Upper lobe of left lung (tissue), 6 donors: ENCODE measurements at regions not wholly inside any gene's neighbourhood (a gene's known extent, or its start where the extent isn't known, plus 50 kb on each side); places are given as distances from the start of the nearest gene placed in this dataset.
"Not testable (repeated sequence)": the region's sequence is repeated elsewhere in the genome, so short reads cannot be mapped to it uniquely, and the experiment has no call there.

Experiments used
- ATAC-seq, 2 donors: fragments of 200-7000 bp; cut with Tn5 transposase; one replicate each; pipeline ENCODE4 v1.9.1; 2022; ENCODE audit warnings: mild to moderate bottlenecking in 2 of 2, moderate library complexity in 2 of 2; ENCODE audit not compliant: low FRiP score in 2 of 2
- DNase-seq, 2 donors: peaks; one replicate each; pipeline ENCODE4 v3.0.0-alpha.2; 2019 to 2020
- H3K27ac ChIP-seq, 4 donors: fragments of 200-600 bp; sonication (generic); one replicate each; pipeline ENCODE4 v1.5.1; 2016 to 2019
- H3K27me3 ChIP-seq, 4 donors: fragments of 200-600 bp; sonication (generic); one replicate each; pipeline ENCODE4 v1.5.1; 2017 to 2019
- H3K36me3 ChIP-seq, 4 donors: fragments of 200-600 bp; sonication (generic); one replicate each; pipeline ENCODE4 v1.5.1; 2016 to 2019
- H3K4me1 ChIP-seq, 4 donors: fragments of 200-600 bp; sonication (generic); one replicate each; pipeline ENCODE4 v1.5.1; 2018 to 2019
- H3K4me3 ChIP-seq, 4 donors: fragments of 200-600 bp; sonication (generic); one replicate each; pipeline ENCODE4 v1.5.1; 2017 to 2019; ENCODE audit warnings: mild to moderate bottlenecking in 2 of 4, moderate library complexity in 1 of 4
- H3K9me3 ChIP-seq, 4 donors: fragments of 200-600 bp; sonication (generic); one replicate each; pipeline ENCODE4 v1.5.1; 2018 to 2019
- CTCF ChIP-seq, 6 experiments: fragments of 450-650 bp in 4 of 6; fragments of 200-600 bp in 2 of 6; sonication (generic) in 2 of 6; IDR thresholded peaks; one replicate each; pipeline ENCODE4 v1.5.1; 2016 to 2019; ENCODE audit warnings: antibody characterized with exemption in 6 of 6
- EP300 ChIP-seq, 4 donors: sonication (generic); formaldehyde crosslinking; IDR thresholded peaks; one replicate each; pipeline ENCODE4 v1.5.1; 2017; ENCODE audit warnings: antibody characterized with exemption in 4 of 4, control low read depth in 2 of 4
- POLR2A ChIP-seq, 4 donors: fragments of 450-650 bp; IDR thresholded peaks; one replicate each; pipeline ENCODE4 v1.5.1; 2016 to 2017; ENCODE audit warnings: antibody characterized with exemption in 4 of 4, mild to moderate bottlenecking in 2 of 4
- POLR2AphosphoS5 ChIP-seq, 2 donors: sonication (generic); formaldehyde crosslinking; IDR thresholded peaks; one replicate each; pipeline ENCODE4 v1.5.1; 2017; ENCODE audit warnings: antibody characterized with exemption in 2 of 2
- WGBS, 2 donors: methylation state at CpG; one replicate each; pipeline ENCODE4 v1.1.5; 2017 to 2018; 5-methylcytosine and 5-hydroxymethylcytosine counted together
- donor health status: DM: no; HTN: no; CAD: no; lungs with moderate emphysema.
- donor health status: DM: no; HTN: yes; CAD: no; lungs with severe emphysema.

GRCh38 chr17:74135391-74136167 lies 67.9 kb upstream of the RPL38 start:
- no peak overlapping the region for H3K4me3 ChIP-seq
- H3K27ac ChIP-seq, result no peak overlapping the region
- DNase-seq (no peak), ATAC-seq (no peak)
- no peaks in the 10 kb centered on the region for H3K9me3 ChIP-seq
- 70 to 74% methylated on average over 8 to 9 of the region's 9 CpGs for WGBS, 2 donors
- H3K36me3 ChIP-seq, result no peaks in the 10 kb centered on the region
- TF ChIP-seq POLR2A (IDR thresholded peaks at IDR 0.05), result no peak
- TF ChIP-seq CTCF (IDR thresholded peaks at IDR 0.05), result no peak
- no peak for TF ChIP-seq POLR2AphosphoS5 (IDR thresholded peaks at IDR 0.05)
- no peak for TF ChIP-seq EP300 (IDR thresholded peaks at IDR 0.05)
- no peaks in the 10 kb centered on the region for H3K4me1 ChIP-seq
- no peaks in the 10 kb centered on the region for H3K27me3 ChIP-seq

- TF ChIP-seq CTCF (IDR thresholded peaks at IDR 0.05) (no peak), POLR2AphosphoS5 (IDR thresholded peaks at IDR 0.05) (no peak)
- no peaks in the 10 kb centered on the region for H3K27me3 ChIP-seq
- DNase-seq (no peak), ATAC-seq (no peak)
- H3K4me1 ChIP-seq, result no peaks in the 10 kb centered on the region
- H3K4me3 ChIP-seq, result no peak overlapping the region
- H3K36me3 ChIP-seq, result no peaks in the 10 kb centered on the region
- H3K9me3 ChIP-seq, result peaks cover 3 to 14% (median 10%) of the 10 kb centered on the region in 4 donors
- H3K27ac ChIP-seq, result no peak overlapping the region
- 47 to 50% methylated on average over 3 of the region's 3 CpGs for WGBS, 2 donors
Measured at GRCh38 chr17:74137416-74137815, 66.1 kb upstream of the RPL38 start.

GRCh38 chr17:74139120-74139519 lies 64.4 kb upstream of the RPL38 start:
- H3K4me1 ChIP-seq, result no peaks in the 10 kb centered on the region
- ATAC-seq (no peak), DNase-seq (no peak)
- no peak overlapping the region for H3K27ac ChIP-seq
- no peaks in the 10 kb centered on the region for H3K27me3 ChIP-seq
- TF ChIP-seq EP300 (IDR thresholded peaks at IDR 0.05) (no peak), POLR2A (IDR thresholded peaks at IDR 0.05) (no peak), POLR2AphosphoS5 (IDR thresholded peaks at IDR 0.05) (no peak), CTCF (IDR thresholded peaks at IDR 0.05) (no peak)
- H3K36me3 ChIP-seq, result no peaks in the 10 kb centered on the region
- peaks cover 17 to 31% (median 22%) of the 10 kb centered on the region in 4 donors for H3K9me3 ChIP-seq
- H3K4me3 ChIP-seq, result no peak overlapping the region

GRCh38 chr17:74140282-74140681 lies 63.2 kb upstream of the RPL38 start:
- DNase-seq, result no peak
- Histone ChIP-seq H3K36me3 (no peaks in the 10 kb centered on the region), H3K27me3 (no peaks in the 10 kb centered on the region), H3K27ac (no peak overlapping the region), H3K9me3 (peaks cover 17 to 31% (median 22%) of the 10 kb centered on the region in 4 donors), H3K4me3 (no peak overlapping the region), H3K4me1 (no peaks in the 10 kb centered on the region)
- TF ChIP-seq EP300 (IDR thresholded peaks at IDR 0.05), result no peak
- no peak for TF ChIP-seq CTCF (IDR thresholded peaks at IDR 0.05)
- TF ChIP-seq POLR2AphosphoS5 (IDR thresholded peaks at IDR 0.05), result no peak
- TF ChIP-seq POLR2A (IDR thresholded peaks at IDR 0.05), result no peak
- ATAC-seq, result no peak
- 88% methylated on average over 3 of the region's 3 CpGs for WGBS, 2 donors

- H3K4me1 ChIP-seq, result no peaks in the 10 kb centered on the region
- no peaks in the 10 kb centered on the region for H3K36me3 ChIP-seq
- ATAC-seq, result no peak
- no peak overlapping the region for H3K4me3 ChIP-seq
- H3K27ac ChIP-seq, result no peak overlapping the region
- peaks cover 17 to 31% (median 22%) of the 10 kb centered on the region in 4 donors for H3K9me3 ChIP-seq
- TF ChIP-seq CTCF (IDR thresholded peaks at IDR 0.05) (no peak), POLR2A (IDR thresholded peaks at IDR 0.05) (no peak), EP300 (IDR thresholded peaks at IDR 0.05) (no peak), POLR2AphosphoS5 (IDR thresholded peaks at IDR 0.05) (no peak)
- no peak for DNase-seq
- H3K27me3 ChIP-seq, result no peaks in the 10 kb centered on the region
Measured at GRCh38 chr17:74141612-74142011, 61.9 kb upstream of the RPL38 start.

- 71 to 80% methylated on average over 4 of the region's 4 CpGs for WGBS, 2 donors
- not testable (repeated sequence) for DNase-seq, H3K4me1 ChIP-seq, H3K27ac ChIP-seq, H3K27me3 ChIP-seq, ATAC-seq, H3K36me3 ChIP-seq, H3K4me3 ChIP-seq
- peaks cover 17 to 31% (median 22%) of the 10 kb centered on the region in 4 donors for H3K9me3 ChIP-seq
Measured at GRCh38 chr17:74143318-74143717, 60.2 kb upstream of the RPL38 start.
